Astrocyte of the spinal cord (primary cell): ENCODE measurements at regions not wholly inside any gene's neighbourhood (a gene's known extent, or its start where the extent isn't known, plus 50 kb on each side); places are given as distances from the start of the nearest gene placed in this dataset.

Experiments used
- DNase-seq: peaks from one replicate; pipeline ENCODE4 v3.0.0; 2011; ENCODE audit warnings: low read depth, low spot score
- H3K4me3 ChIP-seq: 2 replicates; pipeline ENCODE4 v1.5.1; 2011; ENCODE audit warnings: low read depth, mild to moderate bottlenecking, low read length, moderate library complexity
- CTCF ChIP-seq: IDR thresholded peaks from 2 replicates; pipeline ENCODE4 v1.5.1; 2012; ENCODE audit warnings: low read depth, mild to moderate bottlenecking, low read length, inconsistent platforms
- in situ Hi-C: cut with HindIII; loops from 2 replicates; pipeline ENCODE4 v1.10.0; 2017; ENCODE audit warnings: low sequenced_read_pairs

DNA sequence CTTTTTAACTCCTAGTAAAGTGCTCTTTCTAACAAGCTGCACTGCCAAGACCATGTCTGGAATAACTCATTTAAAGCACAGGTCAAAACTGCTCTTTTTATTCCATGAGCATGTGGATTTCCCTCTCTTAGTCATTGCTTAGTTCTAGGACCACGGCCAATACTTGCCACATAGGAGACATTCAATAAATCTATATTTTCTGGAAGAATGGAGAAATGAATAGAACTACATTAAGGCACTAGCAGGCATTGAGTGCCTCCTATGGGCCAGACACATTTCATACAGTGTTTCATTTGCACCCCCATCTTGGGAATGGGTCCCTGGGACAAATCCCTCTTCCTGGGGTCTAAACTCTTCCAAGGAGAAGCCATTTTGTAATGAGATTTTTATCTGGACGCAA is 552.8 kb upstream of the CITED2 start:
- peak; percentile 57 for TF ChIP-seq CTCF
- no peak overlapping the region for H3K4me3 ChIP-seq
- in situ Hi-C loops = no loop called here
- peak; percentile 94 for DNase-seq

GRCh38 chr6:139926711-139927110 is 552.3 kb upstream of the CITED2 start:
- TF ChIP-seq CTCF = no peak
- H3K4me3 ChIP-seq = no peak overlapping the region
- DNase-seq = peak; percentile 82
- in situ Hi-C loops = no loop called here

DNA sequence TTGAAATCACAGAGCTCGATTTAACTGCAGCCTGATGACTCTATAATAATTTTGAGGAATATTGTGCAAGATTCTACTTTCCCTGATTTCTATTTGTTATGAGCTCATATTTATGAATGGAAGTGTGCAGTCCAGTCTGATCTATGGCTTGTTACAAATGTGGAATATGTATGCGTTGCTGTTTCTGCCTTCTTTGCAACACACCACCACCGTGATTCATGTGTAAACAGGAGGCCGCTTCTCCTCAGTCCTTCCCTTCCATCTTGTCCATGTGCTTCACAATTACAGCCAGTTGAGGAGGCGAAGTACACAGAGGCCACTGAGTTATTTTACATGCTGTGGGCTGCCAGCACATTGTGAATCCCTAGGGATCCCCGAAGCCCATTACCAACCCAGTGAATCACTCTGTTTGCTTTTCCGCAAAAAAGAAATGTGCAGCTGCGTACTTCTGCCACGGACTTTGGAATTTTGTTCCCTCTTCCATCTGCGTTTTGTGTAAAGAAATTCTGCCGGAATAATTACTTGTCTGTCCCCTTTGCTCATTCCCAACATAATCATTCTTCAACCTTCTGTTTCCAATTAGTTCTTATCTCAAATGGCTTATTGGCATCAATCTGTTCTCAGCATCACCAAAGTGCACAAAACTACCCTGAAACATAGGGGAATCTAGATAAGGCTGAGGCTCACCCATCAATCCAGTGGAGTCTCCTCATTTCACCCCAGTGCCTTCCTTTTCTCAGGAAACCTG is 551.6 kb upstream of the CITED2 start:
- in situ Hi-C loops = no loop called here

DNA sequence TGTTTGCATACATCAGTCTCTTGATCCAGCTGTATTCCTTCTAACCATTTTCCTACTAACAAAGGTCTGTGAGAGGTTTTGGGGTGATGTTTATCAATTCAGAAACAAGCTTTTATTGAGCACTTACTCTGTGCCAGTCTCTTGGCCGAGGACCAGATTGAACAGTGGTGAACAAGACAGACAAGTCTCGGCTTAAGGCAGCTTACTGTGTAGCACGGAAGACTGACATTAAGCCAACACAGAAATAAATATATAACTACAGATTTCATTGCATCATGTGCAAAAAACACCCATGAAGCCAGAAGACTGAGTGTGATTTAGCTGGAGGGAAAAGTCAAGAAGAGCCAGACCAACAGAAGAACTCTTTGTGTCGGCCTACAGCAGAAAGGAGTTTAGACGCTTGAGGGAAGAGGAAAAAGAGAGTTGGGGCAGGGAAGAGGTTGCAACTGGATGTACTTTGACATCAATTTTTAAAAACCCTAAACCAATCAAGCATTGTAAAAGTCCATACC is 549.6 kb upstream of the CITED2 start:
- no peak overlapping the region for H3K4me3 ChIP-seq
- TF ChIP-seq CTCF = no peak
- DNase-seq = no peak
- in situ Hi-C loops = no loop called here

More for the DNA sequence above, 551.6 kb upstream of the CITED2 start:
- no peak for TF ChIP-seq CTCF
- no peak overlapping the region for H3K4me3 ChIP-seq
- peak; percentile 90 for DNase-seq

- no peak for TF ChIP-seq CTCF
- DNase-seq = no peak
- no peak overlapping the region for H3K4me3 ChIP-seq
- in situ Hi-C loops = no loop called here
Observed at GRCh38 chr6:139922236-139922635, 547.8 kb upstream of the CITED2 start.

- no peak for TF ChIP-seq CTCF
- no peak overlapping the region for H3K4me3 ChIP-seq
- no peak for DNase-seq
- in situ Hi-C loops = no loop called here
Observed at GRCh38 chr6:139920776-139921100, 546.3 kb upstream of the CITED2 start.
